AG09309 (cell line): ENCODE measurements at regions not wholly inside any gene's neighbourhood (a gene's known extent, or its start where the extent isn't known, plus 50 kb on each side); places are given as distances from the start of the nearest gene placed in this dataset.

ENCODE experiments used
- DNase-seq: peaks from one replicate; pipeline ENCODE4 v3.0.0-alpha.2; 2010; ENCODE audit warnings: low read depth
- H3K4me3 ChIP-seq: 2 replicates; pipeline ENCODE4 v1.5.1; 2011; ENCODE audit warnings: mild to moderate bottlenecking, low read depth, low read length, moderate library complexity; ENCODE audit not compliant: control insufficient read depth
- TF ChIP-seq, protein P1 (sequence below): IDR thresholded peaks from 2 replicates; pipeline ENCODE4 v1.5.1; 2011; ENCODE audit warnings: mild to moderate bottlenecking, low read depth, low read length, inconsistent platforms; ENCODE audit not compliant: insufficient read depth, control insufficient read depth; ENCODE audit errors: missing control alignments

DNA sequence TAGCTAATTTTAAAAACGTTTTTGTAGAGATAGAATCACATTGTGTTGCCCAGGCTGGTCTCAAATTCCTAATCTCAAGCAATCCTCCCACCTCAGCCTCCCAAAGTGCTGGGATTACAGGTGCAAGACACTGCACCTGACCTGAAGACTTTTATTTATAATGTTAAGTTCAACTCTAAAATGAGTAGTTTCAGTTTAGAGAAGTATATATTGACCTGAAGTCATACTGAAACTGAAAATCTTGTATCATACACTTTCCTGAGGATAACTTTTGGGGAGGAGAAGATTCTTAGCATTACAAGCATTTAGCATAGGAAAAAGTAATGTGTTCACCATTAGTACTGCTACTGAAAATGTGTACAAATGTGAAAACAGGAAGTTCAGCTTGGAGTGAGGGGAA is 249.3 kb downstream of the CASP12 start:
- no peak overlapping the region for H3K4me3 ChIP-seq
- no peak for DNase-seq
- TF ChIP-seq, protein P1, sequence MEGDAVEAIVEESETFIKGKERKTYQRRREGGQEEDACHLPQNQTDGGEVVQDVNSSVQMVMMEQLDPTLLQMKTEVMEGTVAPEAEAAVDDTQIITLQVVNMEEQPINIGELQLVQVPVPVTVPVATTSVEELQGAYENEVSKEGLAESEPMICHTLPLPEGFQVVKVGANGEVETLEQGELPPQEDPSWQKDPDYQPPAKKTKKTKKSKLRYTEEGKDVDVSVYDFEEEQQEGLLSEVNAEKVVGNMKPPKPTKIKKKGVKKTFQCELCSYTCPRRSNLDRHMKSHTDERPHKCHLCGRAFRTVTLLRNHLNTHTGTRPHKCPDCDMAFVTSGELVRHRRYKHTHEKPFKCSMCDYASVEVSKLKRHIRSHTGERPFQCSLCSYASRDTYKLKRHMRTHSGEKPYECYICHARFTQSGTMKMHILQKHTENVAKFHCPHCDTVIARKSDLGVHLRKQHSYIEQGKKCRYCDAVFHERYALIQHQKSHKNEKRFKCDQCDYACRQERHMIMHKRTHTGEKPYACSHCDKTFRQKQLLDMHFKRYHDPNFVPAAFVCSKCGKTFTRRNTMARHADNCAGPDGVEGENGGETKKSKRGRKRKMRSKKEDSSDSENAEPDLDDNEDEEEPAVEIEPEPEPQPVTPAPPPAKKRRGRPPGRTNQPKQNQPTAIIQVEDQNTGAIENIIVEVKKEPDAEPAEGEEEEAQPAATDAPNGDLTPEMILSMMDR: no peak

DNA sequence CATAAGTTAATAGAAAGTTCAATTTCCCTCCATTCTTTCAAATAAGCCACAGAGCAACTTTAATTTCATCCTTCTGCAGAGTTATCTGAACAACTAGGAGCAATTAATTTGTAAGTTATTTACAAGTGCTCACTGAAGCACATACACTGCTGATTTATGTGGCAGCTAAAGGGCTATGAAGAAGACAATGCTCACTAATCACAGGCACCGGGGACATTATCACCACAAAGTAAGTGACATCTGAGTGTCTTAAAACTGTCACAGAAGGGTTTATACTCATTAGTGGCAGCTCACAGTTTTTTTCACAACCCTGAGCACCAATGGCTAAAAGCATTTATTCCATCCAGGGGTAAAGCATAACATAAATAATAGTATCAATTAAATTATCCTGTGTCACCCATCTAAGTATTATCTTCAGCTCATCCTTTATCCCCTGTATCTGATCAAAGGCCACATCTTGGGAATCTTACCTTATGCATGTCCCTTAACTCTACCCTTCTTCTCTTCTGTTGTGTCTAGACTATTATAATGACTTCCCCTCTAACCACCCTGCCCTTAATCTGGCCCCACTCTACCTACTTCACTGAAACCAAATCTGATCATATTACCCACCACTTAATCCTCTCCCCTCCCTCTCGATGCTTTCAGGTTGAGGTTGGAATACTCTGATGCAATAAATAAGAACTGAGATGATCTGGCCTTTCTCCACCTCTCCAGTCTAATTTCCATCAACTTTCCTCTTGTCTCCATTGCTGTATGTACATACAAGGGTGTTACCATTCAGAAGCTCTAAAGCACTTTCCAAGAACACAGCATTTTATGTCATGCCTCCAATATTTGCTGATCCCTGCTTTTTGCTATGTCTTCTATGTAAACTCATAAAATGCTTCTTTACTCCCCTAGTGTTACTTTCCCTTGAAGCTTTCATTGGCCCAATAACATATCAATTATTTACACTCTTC is 252.7 kb downstream of the CASP12 start:
- TF ChIP-seq, protein P1: no peak
- no peak for DNase-seq
- H3K4me3 ChIP-seq: no peak overlapping the region

DNA sequence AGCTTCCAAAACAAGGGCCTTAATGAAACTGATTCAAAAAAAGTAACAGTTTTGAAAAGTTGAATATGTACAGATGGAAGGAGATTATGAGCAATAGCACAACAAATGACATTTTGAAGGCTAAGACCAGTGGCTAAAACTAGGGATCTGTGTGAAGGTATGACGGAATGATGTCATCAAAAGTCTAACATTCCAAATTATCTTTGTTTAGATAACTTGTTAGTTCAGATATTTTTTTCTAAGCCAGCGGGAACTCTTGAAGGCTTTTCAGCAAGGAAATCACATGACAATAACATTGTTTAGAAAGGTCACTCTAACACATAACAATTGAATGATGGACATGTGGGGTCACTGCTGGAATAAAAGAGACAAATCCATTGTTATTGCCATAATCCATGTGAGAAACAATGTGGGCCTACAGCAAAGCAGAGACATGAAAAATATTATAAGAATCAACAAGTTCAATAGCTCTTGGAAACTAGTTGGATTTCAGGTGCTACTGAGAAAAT is 260.5 kb downstream of the CASP12 start:
- TF ChIP-seq, protein P1: no peak
- H3K4me3 ChIP-seq: no peak overlapping the region
- DNase-seq: no peak

DNA sequence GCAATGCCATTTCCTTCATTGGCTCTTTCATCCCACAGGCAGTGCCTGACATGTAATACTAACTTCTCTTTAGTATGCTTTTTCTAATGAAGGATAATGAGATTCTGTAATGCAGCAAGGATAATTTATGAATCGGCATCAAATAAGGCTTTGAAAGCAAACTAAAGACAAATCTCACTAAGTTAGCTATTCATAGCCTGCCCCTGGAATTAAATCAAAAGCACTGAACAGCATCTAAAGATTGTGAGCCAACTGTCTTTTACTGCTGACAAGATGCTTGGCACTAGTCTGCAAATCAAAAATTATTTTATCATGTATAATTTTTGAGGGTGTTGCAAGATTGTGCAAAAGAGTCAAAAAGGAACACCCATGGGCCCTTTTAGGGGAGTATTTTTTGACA is 265.0 kb downstream of the CASP12 start:
- TF ChIP-seq, protein P1: no peak
- no peak overlapping the region for H3K4me3 ChIP-seq
- DNase-seq: no peak

DNA sequence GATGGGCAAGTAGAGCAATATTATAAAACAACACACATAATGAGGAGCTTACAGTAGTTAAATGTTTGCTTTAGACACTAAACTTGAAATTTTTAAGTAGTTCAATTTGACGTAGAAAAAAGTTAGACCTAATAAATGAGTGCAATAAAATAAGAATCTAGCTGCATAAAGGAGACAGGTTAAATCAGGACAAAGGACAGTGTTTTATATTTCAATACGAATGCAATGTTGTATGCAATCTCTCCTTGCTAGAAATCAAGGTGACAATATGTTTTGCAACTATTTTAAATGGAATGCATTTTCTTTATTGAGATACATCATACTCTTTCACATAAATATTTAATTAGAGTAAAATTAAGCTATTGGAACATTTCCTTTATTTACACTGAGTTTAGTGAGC is 267.9 kb downstream of the CASP12 start:
- no peak overlapping the region for H3K4me3 ChIP-seq
- DNase-seq: no peak
- TF ChIP-seq, protein P1: no peak

DNA sequence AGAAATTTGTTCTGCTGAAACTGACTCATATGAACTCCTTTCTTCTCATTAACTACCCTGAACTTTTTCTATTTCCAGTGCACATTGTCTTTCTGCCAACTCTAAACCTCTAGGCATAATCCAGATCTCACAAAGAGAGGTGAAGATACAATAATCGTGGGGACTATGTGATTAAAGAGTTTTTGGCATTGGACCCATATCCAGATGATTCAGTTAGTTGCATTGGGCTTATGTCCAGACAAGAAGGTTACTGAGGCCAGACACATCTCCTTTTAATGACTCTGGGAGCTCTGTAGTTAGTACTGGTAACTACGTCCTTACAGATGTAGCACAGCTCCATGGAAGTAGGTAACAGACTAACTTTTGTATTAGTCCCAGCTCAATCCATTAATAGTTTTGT is 273.0 kb downstream of the CASP12 start:
- no peak overlapping the region for H3K4me3 ChIP-seq
- DNase-seq: no peak
- TF ChIP-seq, protein P1: no peak
